ENCODE measurements at regions not wholly inside any gene's neighbourhood (a gene's known extent, or its start where the extent isn't known, plus 50 kb on each side); places are given as distances from the start of the nearest gene placed in this dataset.

DNA sequence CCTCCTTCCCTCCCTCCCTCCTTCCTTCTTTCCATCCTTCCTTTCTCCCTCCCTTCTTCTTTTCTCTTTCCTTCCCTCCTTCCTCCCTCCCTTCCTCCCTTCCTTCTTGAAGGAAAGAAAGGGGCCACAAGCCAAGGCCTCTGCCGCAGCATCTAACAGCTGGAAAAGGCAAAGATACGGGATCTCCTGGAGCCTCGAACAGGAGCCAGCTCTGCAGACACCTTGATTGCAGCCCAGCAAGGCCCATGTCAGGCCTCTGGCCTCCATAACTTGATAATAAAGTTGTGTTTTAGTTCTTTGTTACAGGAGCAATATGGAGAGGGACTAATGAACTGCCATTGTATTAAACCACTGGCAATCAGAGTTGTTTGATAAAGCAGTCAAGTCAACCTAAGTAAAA lies 348.9 kb upstream of the B3GAT1 start:
- DNase-seq (ENCODE audit: extremely low read depth in 1 of 4, low spot score in 3 of 4) = no peak

DNA sequence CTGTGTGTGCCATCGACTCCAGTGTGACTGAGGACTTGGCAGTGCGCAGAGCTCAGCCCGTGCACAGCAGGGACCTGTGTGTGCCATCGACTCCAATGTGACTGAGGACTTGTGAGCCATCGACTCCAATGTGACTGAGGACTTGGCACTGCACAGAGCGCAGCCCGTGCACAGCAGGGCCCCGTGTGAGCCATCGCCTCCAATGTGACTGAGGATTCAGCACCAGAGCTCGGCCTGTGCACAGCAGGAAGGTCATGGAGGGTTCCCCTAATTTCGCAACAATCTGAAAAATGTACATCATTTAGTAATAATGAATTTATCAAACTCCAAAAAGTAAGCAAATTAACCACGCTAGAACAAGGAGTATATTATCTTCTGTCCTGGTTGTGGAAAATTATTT lies 348.3 kb upstream of the B3GAT1 start:
- Histone ChIP-seq H3K9ac (ENCODE audit: insufficient read depth in 1 of 2, low read depth in 2 of 2, low read length in 2 of 2) (no peak overlapping the region), H3K27ac (ENCODE audit: extremely low read depth, low read depth, low read length) (no peak overlapping the region), H3K27me3 (ENCODE audit: control insufficient read depth in 2 of 2, insufficient read depth in 2 of 2, low read length in 2 of 2) (peaks cover 12 to 42% of the 10 kb centered on the region in 2 experiments; a peak in 4 of 5 replicates), H3K4me1 (replicated peaks in 1 of 2; ENCODE audit: control insufficient read depth in 2 of 2, insufficient read depth in 2 of 2, low read length in 2 of 2) (peaks cover 0 to 12% of the 10 kb centered on the region in 2 experiments; a peak in 1 of 5 replicates), H3K9me1 (ENCODE audit: control insufficient read depth, insufficient read depth, low read length) (no peaks in the 10 kb centered on the region), H3K79me2 (ENCODE audit: control insufficient read depth, insufficient read depth, low read length) (no peaks in the 10 kb centered on the region), H3K4me2 (ENCODE audit: insufficient read depth, low read length) (no peak overlapping the region), H3K4me3 (no peak overlapping the region), H3K36me3 (ENCODE audit: control insufficient read depth, insufficient read depth, low read length) (no peaks in the 10 kb centered on the region), H4K20me1 (replicated peaks; ENCODE audit: control insufficient read depth, insufficient read depth, low read length) (no peaks in the 10 kb centered on the region; the same call in 1 of the 2 replicates), H2AFZ (ENCODE audit: low read depth, low read length) (no peak overlapping the region), H3K9me3 (replicated peaks; ENCODE audit: control insufficient read depth, insufficient read depth, low read depth, low read length) (no peaks in the 10 kb centered on the region)
- FAIRE-seq (no peak), ATAC-seq (no peak), DNase-seq (ENCODE audit: extremely low read depth in 1 of 4, low spot score in 3 of 4) (no peak)
- TF ChIP-seq CEBPB (tag; IDR thresholded peaks at IDR 0.05) (peak; percentile 34; the same call in 1 of the 2 replicates), HSF4 (CRISPR knock-in tag; IDR thresholded peaks at IDR 0.05; ENCODE audit: borderline replicate concordance) (no peak)
- 4% methylated on average over 8 of the region's 12 CpGs for WGBS (ENCODE audit: insufficient coverage, low coverage, missing lambda C conversion rate)
- ChIA-PET POLR2A (no interaction called here), CTCF (ENCODE audit: low intra/inter-chr PET ratio) (no interaction called here)
- in situ Hi-C loops (cut with MboI) = no loop called here
- intact Hi-C loops (cut with micrococcal nuclease) = no loop called here
- BruUV-seq (replicated peaks) = no TSS peak

More for the DNA sequence above, 348.9 kb upstream of the B3GAT1 start:
- Histone ChIP-seq H4K20me1 (replicated peaks; ENCODE audit: control insufficient read depth, insufficient read depth, low read length) (no peaks in the 10 kb centered on the region; the same call in 1 of the 2 replicates), H3K27me3 (ENCODE audit: control insufficient read depth in 2 of 2, insufficient read depth in 2 of 2, low read length in 2 of 2) (peaks cover 12 to 39% of the 10 kb centered on the region in 2 experiments; a peak in 4 of 5 replicates), H3K9me1 (ENCODE audit: control insufficient read depth, insufficient read depth, low read length) (no peaks in the 10 kb centered on the region), H3K4me2 (ENCODE audit: insufficient read depth, low read length) (no peak overlapping the region), H3K27ac (ENCODE audit: extremely low read depth, low read depth, low read length) (no peak overlapping the region), H3K9me3 (replicated peaks; ENCODE audit: control insufficient read depth, insufficient read depth, low read depth, low read length) (no peaks in the 10 kb centered on the region), H3K79me2 (ENCODE audit: control insufficient read depth, insufficient read depth, low read length) (no peaks in the 10 kb centered on the region), H3K36me3 (ENCODE audit: control insufficient read depth, insufficient read depth, low read length) (no peaks in the 10 kb centered on the region), H3K9ac (ENCODE audit: insufficient read depth in 1 of 2, low read depth in 2 of 2, low read length in 2 of 2) (no peak overlapping the region), H2AFZ (ENCODE audit: low read depth, low read length) (no peak overlapping the region), H3K4me3 (no peak overlapping the region), H3K4me1 (replicated peaks in 1 of 2; ENCODE audit: control insufficient read depth in 2 of 2, insufficient read depth in 2 of 2, low read length in 2 of 2) (peaks cover 0 to 12% of the 10 kb centered on the region in 2 experiments; a peak in 1 of 5 replicates)
- in situ Hi-C loops (cut with MboI) (no loop called here), intact Hi-C loops (cut with micrococcal nuclease) (no loop called here)
- WGBS (ENCODE audit: insufficient coverage, low coverage, missing lambda C conversion rate) = 7% methylated on average over 3 of the region's 3 CpGs
- TF ChIP-seq EHMT2 (IDR thresholded peaks at IDR 0.05) (no peak), CHD1 (IDR thresholded peaks at IDR 0.05; ENCODE audit: low read length) (no peak), POLR2G (IDR thresholded peaks at IDR 0.05; ENCODE audit: low read depth, low read length) (no peak), MAFG (tag; conservative IDR thresholded peaks at IDR 0.05) (no peak), KAT7 (CRISPR knock-in tag; IDR thresholded peaks at IDR 0.05; ENCODE audit: borderline replicate concordance) (no peak)
- TF ChIP-seq, protein P1, sequence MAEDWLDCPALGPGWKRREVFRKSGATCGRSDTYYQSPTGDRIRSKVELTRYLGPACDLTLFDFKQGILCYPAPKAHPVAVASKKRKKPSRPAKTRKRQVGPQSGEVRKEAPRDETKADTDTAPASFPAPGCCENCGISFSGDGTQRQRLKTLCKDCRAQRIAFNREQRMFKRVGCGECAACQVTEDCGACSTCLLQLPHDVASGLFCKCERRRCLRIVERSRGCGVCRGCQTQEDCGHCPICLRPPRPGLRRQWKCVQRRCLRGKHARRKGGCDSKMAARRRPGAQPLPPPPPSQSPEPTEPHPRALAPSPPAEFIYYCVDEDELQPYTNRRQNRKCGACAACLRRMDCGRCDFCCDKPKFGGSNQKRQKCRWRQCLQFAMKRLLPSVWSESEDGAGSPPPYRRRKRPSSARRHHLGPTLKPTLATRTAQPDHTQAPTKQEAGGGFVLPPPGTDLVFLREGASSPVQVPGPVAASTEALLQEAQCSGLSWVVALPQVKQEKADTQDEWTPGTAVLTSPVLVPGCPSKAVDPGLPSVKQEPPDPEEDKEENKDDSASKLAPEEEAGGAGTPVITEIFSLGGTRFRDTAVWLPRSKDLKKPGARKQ (CRISPR knock-in tag; IDR thresholded peaks at IDR 0.05) = no peak
- BruUV-seq (replicated peaks) = no TSS peak
- POLR2A ChIA-PET = no interaction called here
- CTCF ChIA-PET (ENCODE audit: low intra/inter-chr PET ratio) = no interaction called here
- ATAC-seq (no peak), FAIRE-seq (no peak)
